ENCODE measurements at regions not wholly inside any gene's neighbourhood (a gene's known extent, or its start where the extent isn't known, plus 50 kb on each side); places are given as distances from the start of the nearest gene placed in this dataset.

GRCh38 chr13:68160466-68160865 lies 930.3 kb upstream of the PCDH9 start:
- Histone ChIP-seq H4K20me1 (ENCODE audit: control insufficient read depth, insufficient read depth, low read depth, low read length) (no peaks in the 10 kb centered on the region), H3F3A (ENCODE audit: control insufficient read depth, insufficient read depth) (no peaks in the 10 kb centered on the region), H3K27ac (ENCODE audit: low read depth, low read length) (no peak overlapping the region), H3K79me2 (ENCODE audit: control insufficient read depth, low read length) (no peaks in the 10 kb centered on the region), H3K9me3 (ENCODE audit: control insufficient read depth, insufficient read depth, low read length) (no peaks in the 10 kb centered on the region), H3K36me3 (ENCODE audit: control insufficient read depth, low read length) (no peaks in the 10 kb centered on the region), H3K4me1 (ENCODE audit: control insufficient read depth, low read length) (no peaks in the 10 kb centered on the region), H3K27me3 (ENCODE audit: control insufficient read depth, low read length) (no peaks in the 10 kb centered on the region), H3K9me2 (replicated peaks; ENCODE audit: control insufficient read depth, low read length) (no peaks in the 10 kb centered on the region), H3K4me3 (ENCODE audit: low read length) (no peak overlapping the region), H3K4me2 (ENCODE audit: low read length) (no peak overlapping the region)
- TF ChIP-seq, protein P1, sequence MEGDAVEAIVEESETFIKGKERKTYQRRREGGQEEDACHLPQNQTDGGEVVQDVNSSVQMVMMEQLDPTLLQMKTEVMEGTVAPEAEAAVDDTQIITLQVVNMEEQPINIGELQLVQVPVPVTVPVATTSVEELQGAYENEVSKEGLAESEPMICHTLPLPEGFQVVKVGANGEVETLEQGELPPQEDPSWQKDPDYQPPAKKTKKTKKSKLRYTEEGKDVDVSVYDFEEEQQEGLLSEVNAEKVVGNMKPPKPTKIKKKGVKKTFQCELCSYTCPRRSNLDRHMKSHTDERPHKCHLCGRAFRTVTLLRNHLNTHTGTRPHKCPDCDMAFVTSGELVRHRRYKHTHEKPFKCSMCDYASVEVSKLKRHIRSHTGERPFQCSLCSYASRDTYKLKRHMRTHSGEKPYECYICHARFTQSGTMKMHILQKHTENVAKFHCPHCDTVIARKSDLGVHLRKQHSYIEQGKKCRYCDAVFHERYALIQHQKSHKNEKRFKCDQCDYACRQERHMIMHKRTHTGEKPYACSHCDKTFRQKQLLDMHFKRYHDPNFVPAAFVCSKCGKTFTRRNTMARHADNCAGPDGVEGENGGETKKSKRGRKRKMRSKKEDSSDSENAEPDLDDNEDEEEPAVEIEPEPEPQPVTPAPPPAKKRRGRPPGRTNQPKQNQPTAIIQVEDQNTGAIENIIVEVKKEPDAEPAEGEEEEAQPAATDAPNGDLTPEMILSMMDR (IDR thresholded peaks at IDR 0.05; ENCODE audit: low read depth, low read length, poor library complexity, severe bottlenecking), result no peak

GRCh38 chr13:68152414-68152813 lies 922.3 kb upstream of the PCDH9 start:
- Histone ChIP-seq H3K9me3 (ENCODE audit: control insufficient read depth, insufficient read depth, low read length) (no peaks in the 10 kb centered on the region), H3K4me1 (ENCODE audit: control insufficient read depth, low read length) (no peaks in the 10 kb centered on the region), H4K20me1 (ENCODE audit: control insufficient read depth, insufficient read depth, low read depth, low read length) (no peaks in the 10 kb centered on the region), H3K27me3 (ENCODE audit: control insufficient read depth, low read length) (no peaks in the 10 kb centered on the region), H3K79me2 (ENCODE audit: control insufficient read depth, low read length) (no peaks in the 10 kb centered on the region), H3K4me2 (ENCODE audit: low read length) (no peak overlapping the region), H3K36me3 (ENCODE audit: control insufficient read depth, low read length) (no peaks in the 10 kb centered on the region), H3K27ac (ENCODE audit: low read depth, low read length) (no peak overlapping the region), H3F3A (ENCODE audit: control insufficient read depth, insufficient read depth) (no peaks in the 10 kb centered on the region), H3K4me3 (ENCODE audit: low read length) (no peak overlapping the region), H3K9me2 (replicated peaks; ENCODE audit: control insufficient read depth, low read length) (no peaks in the 10 kb centered on the region)
- TF ChIP-seq, protein P1 (IDR thresholded peaks at IDR 0.05; ENCODE audit: low read depth, low read length, poor library complexity, severe bottlenecking), result no peak
- TF ChIP-seq EZH2phosphoT487 (IDR thresholded peaks at IDR 0.05; ENCODE audit: borderline replicate concordance, low read length), result no peak

GRCh38 chr13:68145852-68146251 lies 915.7 kb upstream of the PCDH9 start:
- Histone ChIP-seq H3K27me3 (ENCODE audit: control insufficient read depth, low read length) (no peaks in the 10 kb centered on the region), H3K9me2 (replicated peaks; ENCODE audit: control insufficient read depth, low read length) (no peaks in the 10 kb centered on the region), H3K27ac (ENCODE audit: low read depth, low read length) (no peak overlapping the region), H3K4me1 (ENCODE audit: control insufficient read depth, low read length) (no peaks in the 10 kb centered on the region), H3K79me2 (ENCODE audit: control insufficient read depth, low read length) (no peaks in the 10 kb centered on the region), H3F3A (ENCODE audit: control insufficient read depth, insufficient read depth) (no peaks in the 10 kb centered on the region), H3K4me3 (ENCODE audit: low read length) (no peak overlapping the region), H3K4me2 (ENCODE audit: low read length) (no peak overlapping the region), H4K20me1 (ENCODE audit: control insufficient read depth, insufficient read depth, low read depth, low read length) (no peaks in the 10 kb centered on the region), H3K36me3 (ENCODE audit: control insufficient read depth, low read length) (no peaks in the 10 kb centered on the region), H3K9me3 (ENCODE audit: control insufficient read depth, insufficient read depth, low read length) (no peaks in the 10 kb centered on the region)
- TF ChIP-seq EZH2phosphoT487 (IDR thresholded peaks at IDR 0.05; ENCODE audit: borderline replicate concordance, low read length), result no peak
- TF ChIP-seq, protein P1 (IDR thresholded peaks at IDR 0.05; ENCODE audit: low read depth, low read length, poor library complexity, severe bottlenecking), result no peak

All from DOHH2 (cell line).